ENCODE measurements at regions not wholly inside any gene's neighbourhood (a gene's known extent, or its start where the extent isn't known, plus 50 kb on each side); places are given as distances from the start of the nearest gene placed in this dataset.

- TF ChIP-seq CTCF (IDR thresholded peaks at IDR 0.05) = no peak
- no peak for TF ChIP-seq POLR2AphosphoS5 (IDR thresholded peaks at IDR 0.05)
Measured at GRCh38 chr5:67660149-67660548, 463.6 kb upstream of the CD180 start.
